Cardiac fibroblast (primary cell): ENCODE measurements at regions not wholly inside any gene's neighbourhood (a gene's known extent, or its start where the extent isn't known, plus 50 kb on each side); places are given as distances from the start of the nearest gene placed in this dataset.

Source experiments
- DNase-seq, 2 donors: peaks; one replicate each; pipeline versions ENCODE4 v3.0.0 to v3.0.0-alpha.2; 2010; ENCODE audit warnings: low read depth in 2 of 2
- H3K4me3 ChIP-seq, 2 donors: replicated peaks in 1 of 2; 1 replicate in 1 of 2; 2 replicates in 1 of 2; pipeline ENCODE4 v1.5.1; 2011; ENCODE audit warnings: low read depth in 2 of 2, low read length in 2 of 2, mild to moderate bottlenecking in 2 of 2, moderate library complexity in 1 of 2
- TF ChIP-seq, protein P1 (sequence below): IDR thresholded peaks from one replicate; pipeline ENCODE4 v1.5.1; 2011; ENCODE audit warnings: low read depth, mild to moderate bottlenecking, low read length, inconsistent platforms

DNA sequence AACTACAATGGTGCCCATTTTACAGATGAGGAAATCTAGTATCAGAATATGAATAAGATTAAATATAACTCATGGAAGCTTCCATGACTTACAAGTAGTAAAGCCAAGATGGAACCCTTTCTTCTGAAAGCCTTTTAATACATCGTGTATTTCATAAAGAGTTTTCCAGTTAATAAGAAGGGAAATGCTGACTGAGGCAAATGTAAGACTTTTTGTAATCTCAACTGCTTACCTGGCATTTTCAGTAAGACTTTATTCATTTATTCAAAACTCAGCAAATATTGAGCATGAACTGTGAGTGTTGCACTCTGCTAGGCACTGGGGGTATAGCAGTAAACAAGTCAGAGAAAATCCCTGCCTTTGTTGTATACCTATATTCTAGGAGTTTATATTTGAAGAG, 256.4 kb upstream of the THRB start:
- TF ChIP-seq, protein P1, sequence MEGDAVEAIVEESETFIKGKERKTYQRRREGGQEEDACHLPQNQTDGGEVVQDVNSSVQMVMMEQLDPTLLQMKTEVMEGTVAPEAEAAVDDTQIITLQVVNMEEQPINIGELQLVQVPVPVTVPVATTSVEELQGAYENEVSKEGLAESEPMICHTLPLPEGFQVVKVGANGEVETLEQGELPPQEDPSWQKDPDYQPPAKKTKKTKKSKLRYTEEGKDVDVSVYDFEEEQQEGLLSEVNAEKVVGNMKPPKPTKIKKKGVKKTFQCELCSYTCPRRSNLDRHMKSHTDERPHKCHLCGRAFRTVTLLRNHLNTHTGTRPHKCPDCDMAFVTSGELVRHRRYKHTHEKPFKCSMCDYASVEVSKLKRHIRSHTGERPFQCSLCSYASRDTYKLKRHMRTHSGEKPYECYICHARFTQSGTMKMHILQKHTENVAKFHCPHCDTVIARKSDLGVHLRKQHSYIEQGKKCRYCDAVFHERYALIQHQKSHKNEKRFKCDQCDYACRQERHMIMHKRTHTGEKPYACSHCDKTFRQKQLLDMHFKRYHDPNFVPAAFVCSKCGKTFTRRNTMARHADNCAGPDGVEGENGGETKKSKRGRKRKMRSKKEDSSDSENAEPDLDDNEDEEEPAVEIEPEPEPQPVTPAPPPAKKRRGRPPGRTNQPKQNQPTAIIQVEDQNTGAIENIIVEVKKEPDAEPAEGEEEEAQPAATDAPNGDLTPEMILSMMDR: no peak
- DNase-seq: no peak
- no peak overlapping the region for H3K4me3 ChIP-seq

DNA sequence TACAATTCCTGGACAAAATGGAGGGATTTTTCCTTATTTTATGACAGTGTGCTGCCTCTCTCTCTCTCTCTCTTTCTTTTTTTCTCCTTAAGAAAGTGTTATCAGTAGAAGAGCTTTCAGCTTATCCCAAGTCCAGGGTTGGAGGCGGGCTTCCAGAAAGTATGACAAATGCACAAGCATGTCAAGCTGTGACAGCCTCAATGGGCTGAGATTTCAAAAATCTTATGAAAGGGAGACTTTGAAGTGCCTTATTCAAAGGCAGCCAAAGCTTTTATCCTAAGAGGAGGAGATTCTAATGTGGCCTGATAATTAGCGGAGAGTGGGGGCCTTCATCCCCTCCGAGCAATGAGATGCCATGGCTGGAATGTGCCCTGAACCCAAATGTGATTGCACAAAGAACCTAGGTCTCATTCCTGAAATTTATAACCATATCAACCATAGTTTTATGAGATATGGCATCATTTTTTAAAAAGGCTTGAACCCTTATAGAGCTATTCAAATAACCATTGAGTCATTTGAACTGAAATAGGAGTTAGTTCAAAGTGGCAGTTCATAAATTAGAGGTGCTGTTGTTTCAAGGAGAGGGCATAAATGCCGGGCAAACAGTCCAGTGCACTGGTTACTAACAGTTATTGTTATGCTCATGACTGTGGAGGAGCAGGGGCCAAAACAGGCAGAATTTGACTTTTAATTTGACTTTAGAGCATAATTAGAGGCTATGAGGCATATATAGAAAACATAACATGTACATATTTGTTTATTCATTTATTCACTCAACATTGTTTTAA, 261.6 kb upstream of the THRB start:
- TF ChIP-seq, protein P1: no peak
- no peak overlapping the region for H3K4me3 ChIP-seq
- no peak for DNase-seq

DNA sequence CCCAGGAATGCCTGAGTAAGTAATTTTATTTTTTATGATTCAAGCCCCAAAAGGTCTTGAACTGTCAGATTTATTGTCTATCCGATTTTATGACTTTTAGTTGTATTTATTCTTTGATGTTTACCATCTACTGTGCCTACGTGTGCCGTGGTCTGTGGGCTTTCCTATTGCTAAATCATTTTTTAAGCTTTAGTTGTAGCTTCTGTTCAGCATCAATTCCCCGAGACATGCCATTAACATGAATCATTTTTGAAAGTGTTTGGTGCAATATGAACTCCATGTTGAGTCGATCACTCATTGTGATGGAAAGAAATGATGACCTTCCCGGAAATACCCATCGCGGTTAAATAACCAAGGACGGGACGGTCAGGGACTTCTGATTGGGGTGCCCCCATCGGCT, 268.7 kb upstream of the THRB start:
- TF ChIP-seq, protein P1: no peak
- H3K4me3 ChIP-seq: no peak overlapping the region
- peak in 1 of 2 donors; percentile 3 for DNase-seq

DNA sequence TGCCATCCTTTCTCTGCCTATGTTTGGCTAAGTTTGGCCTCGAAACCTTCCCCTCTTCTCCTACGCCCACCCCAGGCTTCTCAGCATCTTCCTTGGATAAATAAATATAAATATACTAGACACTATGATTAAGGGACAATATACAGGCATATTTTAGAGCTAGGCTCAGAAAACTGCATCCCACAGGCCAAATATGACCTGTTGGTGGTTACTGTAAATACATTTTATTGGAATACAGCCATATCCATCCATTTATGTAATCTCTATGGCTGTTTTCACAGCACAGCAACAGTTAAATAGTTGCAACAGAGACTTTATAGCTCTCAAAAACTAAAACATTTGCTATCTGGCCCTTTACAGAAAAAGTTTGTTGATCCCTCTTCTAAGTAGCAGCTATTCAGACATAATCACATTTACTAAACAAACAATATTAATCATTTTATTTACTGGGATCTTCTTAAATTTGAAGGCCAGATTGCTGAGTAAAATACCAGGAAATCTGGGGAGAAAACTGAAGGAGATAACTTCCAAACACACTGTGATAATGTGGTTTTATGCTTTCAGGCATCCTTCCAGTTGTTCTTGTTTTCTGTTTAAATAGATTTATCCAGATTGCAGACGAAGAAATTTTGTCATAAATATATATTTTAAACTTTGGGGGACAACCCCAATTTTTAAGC, 269.7 kb upstream of the THRB start:
- TF ChIP-seq, protein P1: no peak
- no peak for DNase-seq
- no peak overlapping the region for H3K4me3 ChIP-seq

DNA sequence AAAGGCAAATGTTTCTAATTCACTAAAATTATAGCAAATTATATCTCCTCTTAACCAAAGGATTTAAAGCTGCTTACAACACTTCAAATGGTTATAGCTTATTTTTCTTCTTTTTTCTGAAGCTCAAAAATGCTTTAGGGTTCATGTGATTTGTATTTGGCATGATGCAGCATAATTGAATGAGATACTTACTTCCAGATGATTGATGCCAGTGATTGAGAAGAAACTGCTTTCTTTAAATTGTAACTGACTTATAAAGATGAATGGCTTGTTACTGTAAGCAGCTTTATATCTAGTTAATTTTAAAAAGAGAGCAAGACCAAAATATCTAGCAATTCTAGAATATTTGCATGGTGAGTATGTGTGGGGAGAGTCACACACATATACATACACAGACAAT, 270.7 kb upstream of the THRB start:
- no peak for DNase-seq
- TF ChIP-seq, protein P1: no peak
- H3K4me3 ChIP-seq: no peak overlapping the region

DNA sequence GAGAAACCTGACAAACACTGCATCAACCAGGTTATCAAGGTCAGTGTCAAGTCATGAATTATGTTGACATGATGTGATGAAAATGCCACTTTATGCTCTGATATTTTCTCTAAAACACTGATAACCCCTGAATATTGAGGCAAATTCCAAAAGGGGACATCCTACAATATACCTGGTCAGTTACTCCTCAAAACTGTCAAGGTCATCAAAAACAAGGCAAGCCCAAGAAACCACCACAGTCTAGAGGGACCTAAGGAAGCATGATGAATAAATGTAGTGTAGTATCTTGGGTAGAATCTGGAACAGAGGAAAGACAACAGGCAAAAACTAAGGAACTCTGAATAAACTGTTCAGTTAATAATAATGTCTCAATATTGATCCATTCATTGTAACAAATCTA, 275.3 kb upstream of the THRB start:
- no peak overlapping the region for H3K4me3 ChIP-seq
- TF ChIP-seq, protein P1: no peak
- DNase-seq: no peak
